Caki2 (cell line): ENCODE measurements at regions not wholly inside any gene's neighbourhood (a gene's known extent, or its start where the extent isn't known, plus 50 kb on each side); places are given as distances from the start of the nearest gene placed in this dataset.

ENCODE experiments used
- DNase-seq: peaks from one replicate; pipeline ENCODE4 v3.0.0-alpha.2; 2015; ENCODE audit warnings: low read depth
- in situ Hi-C: cut with HindIII; loops from 2 replicates; pipeline ENCODE4 v1.10.0; 2016; ENCODE audit warnings: low sequenced_read_pairs, low pct_unique_long_range_greater_than_20kb, mixed read lengths

GRCh38 chrX:5054852-5055251 lies 1173.8 kb downstream of the NLGN4X start:
- DNase-seq: no peak
- in situ Hi-C loops: no loop called here

GRCh38 chrX:5051831-5052491 lies 1176.7 kb downstream of the NLGN4X start:
- in situ Hi-C loops: no loop called here
- peak; percentile 64 for DNase-seq

DNA sequence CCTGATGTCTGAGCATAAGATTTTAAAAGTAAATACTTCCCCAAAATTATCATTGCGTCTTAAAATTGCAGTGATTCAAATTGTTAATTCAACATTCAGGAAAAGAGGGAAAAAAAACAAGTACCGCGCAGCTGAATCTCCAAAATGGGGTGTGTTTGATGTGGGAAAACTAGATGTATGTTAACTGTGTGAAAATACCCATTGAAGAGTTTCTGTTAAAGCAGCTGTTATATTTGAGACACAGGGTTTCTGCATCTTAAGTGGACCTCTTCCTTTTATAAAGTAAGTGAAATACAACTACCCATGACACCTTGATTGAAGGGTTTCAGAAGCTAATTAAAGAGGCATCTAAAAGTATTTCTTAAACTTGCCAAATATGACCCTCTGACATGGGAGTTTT lies 1186.1 kb downstream of the NLGN4X start:
- in situ Hi-C loops: no loop called here
- no peak for DNase-seq

DNA sequence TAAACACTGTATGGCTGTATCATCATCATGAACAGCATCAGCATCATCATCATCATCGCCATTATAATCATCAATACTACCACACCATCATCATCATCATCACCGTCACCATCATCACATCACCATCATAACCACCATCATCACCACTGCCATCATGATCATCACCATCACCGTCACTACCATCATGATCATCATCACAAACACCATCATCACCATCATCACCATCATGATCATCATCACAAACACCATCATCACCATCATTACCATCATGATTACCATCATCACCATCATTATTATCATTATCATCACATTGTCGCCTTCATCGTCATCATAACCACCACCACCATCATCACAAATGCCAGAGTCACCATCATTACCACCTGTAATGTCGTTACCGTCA lies 1196.9 kb downstream of the NLGN4X start:
- DNase-seq: no peak
- in situ Hi-C loops: no loop called here

DNA sequence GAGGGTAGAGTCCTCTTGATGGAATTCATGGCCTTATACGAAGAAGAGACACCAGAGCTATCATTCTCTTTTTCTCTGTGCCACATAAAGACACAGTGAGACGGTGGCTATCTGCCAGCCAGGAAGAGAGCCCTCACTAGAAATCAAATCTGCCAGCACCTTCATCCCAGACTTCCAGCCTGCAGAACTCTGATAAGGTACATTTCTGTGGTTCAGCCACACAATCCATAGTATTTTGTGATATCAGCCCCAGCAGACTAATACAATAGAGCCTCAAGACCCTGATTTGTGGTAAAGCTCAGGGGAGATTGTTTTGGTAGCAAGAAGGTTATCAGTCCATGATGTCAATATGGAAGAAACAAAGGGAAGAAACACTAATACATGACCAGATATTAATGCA lies 1213.2 kb downstream of the NLGN4X start:
- in situ Hi-C loops: no loop called here
- DNase-seq: no peak

GRCh38 chrX:4994855-4995254 lies 1233.8 kb downstream of the NLGN4X start:
- DNase-seq: peak; percentile 0
- in situ Hi-C loops: no loop called here

DNA sequence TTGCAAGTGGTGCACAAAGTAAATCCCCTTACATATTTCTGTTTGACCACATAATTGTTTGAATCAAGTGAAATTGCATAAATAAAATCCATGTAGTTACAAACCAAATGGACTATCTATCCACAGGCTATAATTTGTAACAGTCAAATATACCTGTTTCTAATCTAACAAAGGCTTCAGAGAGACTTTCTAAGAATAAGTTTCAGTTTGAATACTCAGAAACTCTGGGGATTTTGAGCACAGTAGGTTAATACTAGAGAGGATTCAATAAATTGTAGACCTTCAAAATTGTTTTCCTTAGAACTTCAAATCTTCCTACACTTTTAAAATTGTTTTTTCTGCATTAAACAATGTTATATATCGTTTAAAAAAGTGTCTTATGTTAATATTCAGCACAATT lies 1250.1 kb downstream of the NLGN4X start:
- in situ Hi-C loops: no loop called here
- no peak for DNase-seq

DNA sequence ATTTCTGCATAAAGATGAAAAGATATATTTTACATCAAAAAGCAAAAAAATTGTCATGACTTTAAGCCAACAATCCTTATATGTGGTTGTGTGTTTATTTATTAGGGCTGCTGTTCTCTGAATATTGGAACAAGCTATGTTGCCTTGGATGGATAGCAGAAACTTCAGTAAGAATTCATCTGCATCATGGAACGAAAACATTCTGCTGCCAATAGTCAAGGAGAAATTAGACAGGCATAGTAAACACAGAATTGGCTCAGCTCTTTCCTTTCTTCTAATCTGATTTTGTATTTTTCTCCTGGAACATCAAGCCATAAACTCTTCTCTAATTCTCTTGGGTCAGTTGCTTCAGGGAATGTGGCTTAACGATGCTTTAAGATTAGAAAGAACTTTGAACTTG lies 1257.0 kb downstream of the NLGN4X start:
- in situ Hi-C loops: no loop called here
- DNase-seq: no peak

DNA sequence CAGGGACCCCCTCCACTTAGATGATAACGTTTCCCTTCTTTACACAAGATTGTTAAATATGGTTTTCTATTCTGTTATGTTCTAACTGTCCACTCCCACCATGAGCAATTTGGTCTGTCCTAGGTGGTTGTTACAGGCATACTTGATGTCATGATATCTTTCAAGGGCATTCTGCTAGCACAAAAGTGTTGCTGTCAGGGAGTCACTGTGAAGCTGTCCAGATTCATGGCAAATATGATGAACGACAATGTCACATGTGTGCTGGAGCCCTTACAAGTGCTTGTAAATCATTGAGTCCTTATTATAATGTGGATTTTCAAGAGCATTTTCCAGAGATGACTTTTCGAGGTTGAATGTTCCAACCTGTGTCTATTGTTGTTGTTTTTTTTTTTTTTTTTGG lies 1250.7 kb upstream of the PRKX start:
- in situ Hi-C loops: no loop called here

DNA sequence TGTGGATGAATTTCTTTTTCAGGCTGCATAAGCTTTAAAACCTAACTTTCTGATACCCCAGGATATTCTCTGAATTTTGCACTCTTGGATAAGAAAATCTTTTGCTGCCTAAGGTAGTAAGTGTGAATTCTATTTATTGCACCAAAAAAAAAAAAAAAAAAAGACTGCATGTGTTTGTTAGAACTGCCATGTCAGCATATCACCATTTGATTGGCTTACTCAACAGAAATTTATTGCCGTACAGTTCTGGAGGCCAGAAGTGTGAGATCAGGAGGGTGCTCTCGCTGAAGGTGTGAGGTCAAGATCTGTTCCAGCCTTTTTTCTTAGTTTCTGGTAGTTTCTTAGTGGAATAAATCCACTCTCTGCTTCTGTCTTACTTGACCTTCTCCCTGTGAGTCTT lies 1250.0 kb upstream of the PRKX start:
- DNase-seq: no peak
- in situ Hi-C loops: no loop called here

More for the DNA sequence above, 1250.7 kb upstream of the PRKX start:
- DNase-seq: no peak

DNA sequence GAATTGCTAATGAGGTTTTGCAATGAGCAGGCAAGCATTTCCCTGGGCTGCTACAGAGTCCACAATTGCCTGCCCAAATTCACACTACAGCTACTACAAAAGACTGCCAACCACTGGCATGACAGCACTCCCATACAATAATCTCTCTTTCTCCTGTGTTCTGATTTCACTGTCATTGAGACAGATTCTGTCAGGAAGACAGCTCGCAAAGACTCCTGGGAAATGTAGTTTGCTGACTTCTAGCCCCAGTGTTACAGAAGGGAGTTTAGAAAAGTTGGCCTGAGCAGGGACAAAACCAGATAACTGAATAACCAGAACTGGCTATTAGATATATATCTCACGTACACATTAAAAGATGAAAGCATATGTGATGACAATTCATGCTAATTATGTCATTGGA lies 1231.3 kb upstream of the PRKX start:
- DNase-seq: no peak
- in situ Hi-C loops: no loop called here

DNA sequence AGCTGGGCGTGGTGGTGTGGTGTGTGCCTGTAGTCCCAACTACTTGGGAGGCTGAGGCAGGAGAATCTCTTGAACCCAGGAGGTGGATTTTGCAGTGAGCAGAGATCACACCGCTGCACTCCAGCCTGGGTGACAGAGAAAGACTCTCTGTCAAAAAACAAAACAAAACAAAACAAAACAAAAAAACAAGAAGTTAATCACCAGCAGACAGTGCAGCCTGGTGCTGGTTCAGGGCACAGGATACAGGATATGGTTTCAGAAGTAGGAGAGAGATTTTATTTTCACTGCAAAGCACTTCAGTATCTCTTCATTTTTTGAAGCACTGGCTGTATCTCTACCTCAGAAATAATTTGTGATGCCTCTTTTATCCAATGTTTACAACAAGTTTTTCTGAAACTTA lies 1222.9 kb upstream of the PRKX start:
- in situ Hi-C loops: no loop called here
- DNase-seq: no peak

DNA sequence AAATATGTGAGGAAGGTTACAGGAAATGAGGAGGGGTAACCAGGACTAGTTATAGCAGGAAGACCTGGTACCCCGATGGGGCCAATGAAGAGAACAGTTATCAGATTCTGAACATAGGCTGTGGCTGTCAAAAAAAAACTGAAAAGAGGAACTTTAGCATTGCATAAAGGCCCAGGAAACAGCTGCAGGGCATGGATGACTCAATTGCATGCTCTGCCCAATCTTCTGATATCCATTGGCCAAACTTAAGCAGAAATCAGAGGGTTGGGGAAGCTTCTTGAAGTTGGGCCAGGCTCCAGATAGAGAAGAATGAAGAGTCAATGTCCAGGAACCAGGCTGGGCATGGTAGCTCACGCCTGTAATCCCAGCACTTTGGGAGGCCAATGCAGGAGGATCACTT lies 1222.4 kb upstream of the PRKX start:
- DNase-seq: no peak
- in situ Hi-C loops: no loop called here

DNA sequence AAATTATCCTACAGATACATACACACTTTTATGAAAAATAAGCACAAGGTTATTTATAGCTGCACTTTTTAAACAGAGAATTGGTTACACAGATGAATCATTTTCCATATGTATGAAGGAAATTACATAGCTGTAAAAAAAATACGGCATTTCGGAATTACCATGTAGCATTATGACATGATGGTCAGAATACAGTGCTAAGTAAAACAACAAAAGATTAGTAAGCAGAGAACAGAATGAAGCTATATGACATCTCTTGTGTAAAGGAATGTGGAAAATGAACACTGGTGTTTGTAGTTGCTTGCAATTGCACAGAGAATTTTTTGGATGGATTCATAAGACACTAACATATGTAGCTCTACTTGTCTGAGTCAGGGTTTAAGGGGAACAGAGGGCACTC lies 1222.0 kb upstream of the PRKX start:
- in situ Hi-C loops: no loop called here
- DNase-seq: no peak

- DNase-seq: no peak
Observed at GRCh38 chrX:4932790-4933189, 1219.3 kb upstream of the PRKX start.

GRCh38 chrX:4930426-4930825 lies 1217.0 kb upstream of the PRKX start:
- in situ Hi-C loops: no loop called here
- no peak for DNase-seq

More at GRCh38 chrX:4932790-4933189, 1219.3 kb upstream of the PRKX start:
- in situ Hi-C loops: no loop called here

DNA sequence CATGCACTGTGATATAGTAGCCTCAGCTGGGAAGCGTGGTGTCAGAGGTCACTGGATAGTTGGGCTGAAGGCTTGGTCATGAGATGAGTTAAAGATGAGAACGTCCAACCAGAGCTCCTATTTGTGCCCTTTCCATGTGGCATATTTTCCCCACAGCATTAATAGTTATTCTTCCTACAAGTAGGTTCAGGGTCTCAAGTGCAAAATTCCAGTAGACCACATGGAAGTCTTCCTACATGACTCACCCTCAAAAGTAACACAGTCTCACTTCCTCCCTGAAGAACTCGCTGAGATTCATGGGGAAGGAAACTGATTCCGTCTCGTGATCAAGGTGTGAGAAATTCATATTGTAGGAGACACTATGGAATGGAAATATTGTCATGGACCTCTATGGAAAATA lies 1212.5 kb upstream of the PRKX start:
- no peak for DNase-seq
- in situ Hi-C loops: no loop called here

- in situ Hi-C loops: no loop called here
- DNase-seq: no peak
Observed at GRCh38 chrX:4909348-4909747, 1195.9 kb upstream of the PRKX start.

DNA sequence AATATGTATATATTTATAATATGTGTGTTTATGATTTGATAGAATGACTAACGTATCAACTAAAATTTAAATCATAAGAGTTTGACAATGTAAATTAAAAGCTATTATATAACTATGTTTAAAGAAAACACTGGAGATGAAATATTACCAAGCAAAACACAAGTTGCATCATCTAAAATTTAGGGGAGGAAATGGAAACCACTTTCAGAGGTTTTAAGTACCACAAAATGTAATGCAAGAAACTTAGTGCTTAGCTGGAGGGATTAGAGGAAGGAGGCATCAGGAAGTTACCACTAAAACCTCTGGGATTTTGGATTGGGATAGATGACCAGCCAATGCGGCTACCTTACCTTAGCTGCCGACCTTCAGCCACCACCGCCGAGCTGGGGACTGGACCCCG lies 1192.1 kb upstream of the PRKX start:
- DNase-seq: no peak
- in situ Hi-C loops: no loop called here

GRCh38 chrX:4881277-4881676 lies 1167.8 kb upstream of the PRKX start:
- in situ Hi-C loops: no loop called here
- DNase-seq: no peak

GRCh38 chrX:4878640-4879039 lies 1165.2 kb upstream of the PRKX start:
- DNase-seq: no peak
- in situ Hi-C loops: no loop called here
